Transverse colon (tissue), 4 donors: ENCODE measurements at regions not wholly inside any gene's neighbourhood (a gene's known extent, or its start where the extent isn't known, plus 50 kb on each side); places are given as distances from the start of the nearest gene placed in this dataset.

Experiments used
- DNase-seq: peaks from one replicate; pipeline ENCODE4 v3.0.0-alpha.2; 2019
- H3K27ac ChIP-seq, 4 donors: fragments of 200-600 bp; sonication (generic); 2 replicates each; pipeline ENCODE4 v1.5.1; 2016 to 2018; ENCODE audit warnings: inconsistent platforms in 4 of 4
- H3K27me3 ChIP-seq: fragments of 200-600 bp; sonication (generic); 2 replicates; pipeline ENCODE4 v1.5.1; 2017; ENCODE audit warnings: inconsistent platforms
- H3K36me3 ChIP-seq, 4 donors: fragments of 200-600 bp; sonication (generic); 2 replicates each; pipeline ENCODE4 v1.5.1; 2017 to 2019; ENCODE audit warnings: inconsistent platforms in 4 of 4
- H3K4me1 ChIP-seq, 4 donors: fragments of 200-600 bp; sonication (generic); 2 replicates each; pipeline ENCODE4 v1.5.1; 2017 to 2020; ENCODE audit warnings: inconsistent platforms in 4 of 4
- H3K4me3 ChIP-seq, 4 donors: fragments of 200-600 bp; sonication (generic); 1 replicate in 1 of 4; 2 replicates in 3 of 4; pipeline versions ENCODE4 v1.5.1 to v1.6.1; 2017 to 2019; ENCODE audit warnings: inconsistent platforms in 4 of 4
- H3K9me3 ChIP-seq, 2 donors: fragments of 200-600 bp; sonication (generic); 2 replicates each; pipeline ENCODE4 v1.5.1; 2017 to 2019; ENCODE audit warnings: inconsistent platforms in 2 of 2
- CTCF ChIP-seq, 5 experiments: fragments of 200-600 bp in 3 of 5; fragments of 450-650 bp in 2 of 5; sonication (generic) in 3 of 5; IDR thresholded peaks; 1 replicate in 2 of 5; 2 replicates in 3 of 5; pipeline ENCODE4 v1.5.1; 2016 to 2017; ENCODE audit warnings: antibody characterized with exemption in 5 of 5, inconsistent platforms in 3 of 5, mild to moderate bottlenecking in 2 of 5, moderate library complexity in 1 of 5
- EP300 ChIP-seq: sonication (generic); formaldehyde crosslinking; IDR thresholded peaks from one replicate; pipeline ENCODE4 v1.6.1; 2017; ENCODE audit warnings: antibody characterized with exemption, low read depth
- POLR2A ChIP-seq: fragments of 450-650 bp; IDR thresholded peaks from one replicate; pipeline ENCODE4 v1.6.1; 2016; ENCODE audit warnings: antibody characterized with exemption, mild to moderate bottlenecking, moderate library complexity
- POLR2AphosphoS5 ChIP-seq, 3 donors: sonication (generic); formaldehyde crosslinking; IDR thresholded peaks; one replicate each; pipeline ENCODE4 v1.6.1; 2016; ENCODE audit warnings: antibody characterized with exemption in 3 of 3
- WGBS, 2 donors: methylation state at CpG; one replicate each; pipeline ENCODE4 v1.1.5; 2018; ENCODE audit warnings: low coverage in 1 of 2; 5-methylcytosine and 5-hydroxymethylcytosine counted together
- in situ Hi-C, 4 donors: fragments of 200-750 bp; cut with MboI; loops; one replicate each; pipeline versions ENCODE4 v1.15.0 to v1.15.1; 2017; ENCODE audit warnings: low sequenced_read_pairs in 3 of 4, low pct_ligation_motif_present in 1 of 4, low pct_unique_long_range_greater_than_20kb in 1 of 4
- intact Hi-C: fragments of 100-400 bp; cut with DNase I; formaldehyde crosslinking; loops from one replicate; pipeline ENCODE4 v1.15.1; 2023; ENCODE audit warnings: low total_unique reads

- H3K4me3 ChIP-seq = no peak overlapping the region
- H3K27me3 ChIP-seq = no peaks in the 10 kb centered on the region
- no peaks in the 10 kb centered on the region for H3K4me1 ChIP-seq
- H3K9me3 ChIP-seq = no peaks in the 10 kb centered on the region
- no peaks in the 10 kb centered on the region for H3K36me3 ChIP-seq
- TF ChIP-seq POLR2AphosphoS5 (IDR thresholded peaks at IDR 0.05) (no peak), POLR2A (no peak), EP300 (no peak), CTCF (IDR thresholded peaks at IDR 0.05) (no peak)
- no peak overlapping the region for H3K27ac ChIP-seq
- WGBS, 2 donors = 67 to 82% methylated on average over 1 of the region's 1 CpG
- in situ Hi-C loops = no loop called here
- no peak for DNase-seq
- intact Hi-C loops = no loop called here
Observed at GRCh38 chr9:26695298-26695622, 197.3 kb downstream of the CAAP1 start.

GRCh38 chr9:26694381-26695297 is 198.0 kb downstream of the CAAP1 start:
- Histone ChIP-seq H3K27me3 (no peaks in the 10 kb centered on the region), H3K9me3 (no peaks in the 10 kb centered on the region), H3K4me1 (no peaks in the 10 kb centered on the region), H3K36me3 (no peaks in the 10 kb centered on the region), H3K27ac (no peak overlapping the region), H3K4me3 (no peak overlapping the region)
- TF ChIP-seq EP300 = no peak
- no peak for TF ChIP-seq POLR2AphosphoS5 (IDR thresholded peaks at IDR 0.05)
- no peak for TF ChIP-seq CTCF (IDR thresholded peaks at IDR 0.05)
- TF ChIP-seq POLR2A = no peak
- WGBS, 2 donors = 67 to 75% methylated on average over 2 to 5 of the region's 5 CpGs
- no peak for DNase-seq
- intact Hi-C loops = no loop called here
- in situ Hi-C loops = no loop called here

- no peak for DNase-seq
- Histone ChIP-seq H3K9me3 (no peaks in the 10 kb centered on the region), H3K27me3 (no peaks in the 10 kb centered on the region), H3K4me3 (no peak overlapping the region), H3K4me1 (no peaks in the 10 kb centered on the region), H3K36me3 (no peaks in the 10 kb centered on the region), H3K27ac (no peak overlapping the region)
- TF ChIP-seq POLR2A (no peak), EP300 (no peak), POLR2AphosphoS5 (IDR thresholded peaks at IDR 0.05) (no peak), CTCF (IDR thresholded peaks at IDR 0.05) (no peak)
- WGBS, 2 donors = 71 to 75% methylated on average over 4 to 6 of the region's 6 CpGs
- in situ Hi-C loops = no loop called here
- intact Hi-C loops = no loop called here
Observed at GRCh38 chr9:26689041-26689440, 203.6 kb downstream of the CAAP1 start.

- H3K27ac ChIP-seq = no peak overlapping the region
- DNase-seq = no peak
- intact Hi-C loops = no loop called here
- whole genome bisulfite sequencing, 2 donors = 46 to 73% methylated on average over 1 to 2 of the region's 2 CpGs
- no peaks in the 10 kb centered on the region for H3K36me3 ChIP-seq
- H3K4me3 ChIP-seq = no peak overlapping the region
- H3K4me1 ChIP-seq = no peaks in the 10 kb centered on the region
- H3K9me3 ChIP-seq = no peaks in the 10 kb centered on the region
- no peaks in the 10 kb centered on the region for H3K27me3 ChIP-seq
- TF ChIP-seq POLR2AphosphoS5 (IDR thresholded peaks at IDR 0.05) (no peak), EP300 (no peak), CTCF (IDR thresholded peaks at IDR 0.05) (no peak), POLR2A (no peak)
- in situ Hi-C loops = no loop called here
Observed at GRCh38 chr9:26687421-26687820, 205.2 kb downstream of the CAAP1 start.
